PFSK-1 (cell line): ENCODE measurements at regions not wholly inside any gene's neighbourhood (a gene's known extent, or its start where the extent isn't known, plus 50 kb on each side); places are given as distances from the start of the nearest gene placed in this dataset.

Experiments
- POLR2AphosphoS5 ChIP-seq: IDR thresholded peaks from 2 replicates; pipeline ENCODE4 v1.6.1; 2012; ENCODE audit warnings: low read depth, mild to moderate bottlenecking, control low read depth, low read length, moderate library complexity
- REST ChIP-seq, 2 experiments: IDR thresholded peaks; 2 replicates each; pipeline versions ENCODE4 v1.6.1 to v1.8.0; 2011 to 2012; ENCODE audit warnings: low read depth in 2 of 2, low read length in 2 of 2, control low read depth in 1 of 2, inconsistent platforms in 1 of 2, mild to moderate bottlenecking in 1 of 2, moderate library complexity in 1 of 2; ENCODE audit not compliant: insufficient read depth in 1 of 2

GRCh38 chr4:33061727-33062126, 2341.6 kb downstream of the PCDH7 start:
- TF ChIP-seq REST (IDR thresholded peaks at IDR 0.05; ENCODE audit: insufficient read depth in 1 of 2, low read depth in 2 of 2, low read length in 2 of 2), result no peak
- TF ChIP-seq POLR2AphosphoS5, result no peak
